Calu3 (cell line): ENCODE measurements at regions not wholly inside any gene's neighbourhood (a gene's known extent, or its start where the extent isn't known, plus 50 kb on each side); places are given as distances from the start of the nearest gene placed in this dataset.

Experiments used
- BruUV-seq: library from RNA; stranded (reverse); fragments of 400-500 nt; replicated peaks from 2 replicates; lab custom pipeline; 2021; lab: Mats Ljungman, UMichigan
- CTCF ChIA-PET: fragments of 300-600 bp; sonication (Branson Sonifier 250); formaldehyde crosslinking; loops from one replicate; lab custom pipeline; 2022; ENCODE audit warnings: antibody characterized with exemption; lab: Charles Lee
- DNase-seq: peaks from one replicate; pipeline ENCODE4 v3.0.0; 2022
- H3K27ac Mint-ChIP-seq: one replicate; pipeline ENCODE4 v1.8.0; 2022; ENCODE audit warnings: mixed read lengths; ENCODE audit not compliant: unreplicated experiment
- H3K27me3 Mint-ChIP-seq: one replicate; pipeline ENCODE4 v1.8.0; 2022; ENCODE audit warnings: mixed read lengths; ENCODE audit not compliant: unreplicated experiment
- H3K36me3 Mint-ChIP-seq: one replicate; pipeline ENCODE4 v1.8.0; 2022; ENCODE audit warnings: mild to moderate bottlenecking, moderate library complexity, mixed read lengths; ENCODE audit not compliant: insufficient read depth, unreplicated experiment
- H3K4me1 Mint-ChIP-seq: one replicate; pipeline ENCODE4 v1.8.0; 2022; ENCODE audit warnings: mild to moderate bottlenecking, low read depth, mixed read lengths; ENCODE audit not compliant: unreplicated experiment
- H3K4me3 Mint-ChIP-seq: one replicate; pipeline ENCODE4 v1.8.0; 2022; ENCODE audit warnings: mild to moderate bottlenecking, low read depth, moderate library complexity, mixed read lengths; ENCODE audit not compliant: unreplicated experiment
- H3K9me3 Mint-ChIP-seq: one replicate; pipeline ENCODE4 v1.8.0; 2022; ENCODE audit warnings: low read depth, mixed read lengths; ENCODE audit not compliant: unreplicated experiment
- intact Hi-C: fragments of 100-400 bp; cut with micrococcal nuclease; formaldehyde crosslinking; loops from one replicate; pipeline ENCODE4 v1.10.0; 2022; ENCODE audit not compliant: unreplicated experiment
- TF ChIP-seq, protein P1 (sequence below): fragments of 200-600 bp; IDR thresholded peaks from one replicate; pipeline ENCODE4 v1.8.0; 2022; ENCODE audit warnings: antibody characterized with exemption; ENCODE audit not compliant: unreplicated experiment

DNA sequence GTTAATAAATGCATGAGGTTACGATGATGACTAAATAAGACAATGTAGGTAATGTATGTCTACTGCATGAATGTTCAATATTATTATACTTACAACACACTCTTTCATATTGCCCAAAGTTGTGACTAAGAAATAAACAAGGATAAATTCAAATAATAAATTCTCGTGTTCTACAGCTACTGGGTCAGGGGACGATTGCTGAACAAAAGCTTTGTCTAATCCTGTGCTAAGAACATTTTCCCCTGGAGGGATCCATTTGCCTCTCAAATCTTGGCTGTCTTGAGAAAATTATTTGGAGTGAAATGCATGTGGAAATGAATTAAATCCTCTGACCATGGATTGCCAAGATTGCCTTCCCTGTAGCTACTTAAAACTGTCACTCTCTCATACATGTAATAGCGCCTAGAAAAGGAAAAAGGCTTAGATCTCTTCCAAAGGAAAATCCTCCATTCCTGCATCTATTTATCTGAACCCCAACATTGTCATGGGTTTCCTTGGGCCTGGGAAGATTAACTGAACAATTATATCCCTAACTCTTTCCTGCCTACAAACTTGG is 893.8 kb upstream of the ACO1 start:
- Mint-ChIP-seq H3K27ac (no peak overlapping the region), H3K4me3 (no peak overlapping the region), H3K4me1 (no peaks in the 10 kb centered on the region), H3K9me3 (no peaks in the 10 kb centered on the region), H3K27me3 (no peaks in the 10 kb centered on the region), H3K36me3 (no peaks in the 10 kb centered on the region)
- CTCF ChIA-PET: no interaction called here
- DNase-seq: no peak
- intact Hi-C loops: no loop called here
- no TSS peak for BruUV-seq
- TF ChIP-seq, protein P1, sequence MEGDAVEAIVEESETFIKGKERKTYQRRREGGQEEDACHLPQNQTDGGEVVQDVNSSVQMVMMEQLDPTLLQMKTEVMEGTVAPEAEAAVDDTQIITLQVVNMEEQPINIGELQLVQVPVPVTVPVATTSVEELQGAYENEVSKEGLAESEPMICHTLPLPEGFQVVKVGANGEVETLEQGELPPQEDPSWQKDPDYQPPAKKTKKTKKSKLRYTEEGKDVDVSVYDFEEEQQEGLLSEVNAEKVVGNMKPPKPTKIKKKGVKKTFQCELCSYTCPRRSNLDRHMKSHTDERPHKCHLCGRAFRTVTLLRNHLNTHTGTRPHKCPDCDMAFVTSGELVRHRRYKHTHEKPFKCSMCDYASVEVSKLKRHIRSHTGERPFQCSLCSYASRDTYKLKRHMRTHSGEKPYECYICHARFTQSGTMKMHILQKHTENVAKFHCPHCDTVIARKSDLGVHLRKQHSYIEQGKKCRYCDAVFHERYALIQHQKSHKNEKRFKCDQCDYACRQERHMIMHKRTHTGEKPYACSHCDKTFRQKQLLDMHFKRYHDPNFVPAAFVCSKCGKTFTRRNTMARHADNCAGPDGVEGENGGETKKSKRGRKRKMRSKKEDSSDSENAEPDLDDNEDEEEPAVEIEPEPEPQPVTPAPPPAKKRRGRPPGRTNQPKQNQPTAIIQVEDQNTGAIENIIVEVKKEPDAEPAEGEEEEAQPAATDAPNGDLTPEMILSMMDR: no peak

DNA sequence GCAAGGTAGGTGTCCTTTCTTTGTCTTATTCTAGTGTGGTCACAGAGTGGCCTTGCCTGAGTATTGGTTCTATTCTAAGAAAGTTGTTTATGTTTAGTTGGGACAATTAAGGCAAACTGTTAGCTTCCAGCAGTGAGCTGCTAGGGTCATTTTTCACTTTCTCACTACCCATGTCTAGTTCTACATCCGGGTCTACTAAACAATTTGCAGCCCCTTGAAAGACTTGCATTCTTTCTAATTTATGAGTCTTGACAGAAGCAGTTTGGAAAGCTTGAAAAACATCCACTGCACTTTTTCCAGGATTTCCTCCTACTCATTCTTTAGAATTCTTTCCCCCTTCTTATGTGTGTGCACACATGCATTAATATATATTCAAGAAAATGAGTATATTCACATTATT is 892.2 kb upstream of the ACO1 start:
- Mint-ChIP-seq H3K4me1 (no peaks in the 10 kb centered on the region), H3K27me3 (no peaks in the 10 kb centered on the region), H3K36me3 (no peaks in the 10 kb centered on the region), H3K27ac (no peak overlapping the region), H3K9me3 (no peaks in the 10 kb centered on the region), H3K4me3 (no peak overlapping the region)
- CTCF ChIA-PET: no interaction called here
- intact Hi-C loops: no loop called here
- DNase-seq: no peak
- TF ChIP-seq, protein P1: no peak
- no TSS peak for BruUV-seq

DNA sequence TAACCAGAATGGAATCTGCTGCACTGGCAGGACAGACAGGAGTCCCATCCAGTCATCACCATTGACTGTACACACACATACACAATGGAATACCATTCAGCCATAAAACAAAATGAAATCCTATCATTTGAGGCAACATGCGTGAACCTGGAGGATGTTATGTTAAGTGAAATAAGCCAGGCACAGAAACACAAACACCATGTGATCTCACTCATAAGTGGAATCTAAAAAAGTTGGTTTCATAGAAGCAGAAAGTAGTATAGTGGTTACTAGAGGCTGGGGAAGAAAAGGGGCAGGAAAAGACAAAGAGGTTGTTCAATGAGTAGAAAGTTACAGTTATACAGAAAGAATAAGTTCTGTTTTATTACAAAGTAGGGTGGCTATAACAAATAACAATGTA is 884.0 kb upstream of the ACO1 start:
- DNase-seq: no peak
- TF ChIP-seq, protein P1: no peak
- Mint-ChIP-seq H3K27ac (no peak overlapping the region), H3K4me3 (no peak overlapping the region), H3K27me3 (no peaks in the 10 kb centered on the region), H3K4me1 (no peaks in the 10 kb centered on the region), H3K9me3 (no peaks in the 10 kb centered on the region), H3K36me3 (no peaks in the 10 kb centered on the region)
- intact Hi-C loops: no loop called here
- CTCF ChIA-PET: no interaction called here
- no TSS peak for BruUV-seq

DNA sequence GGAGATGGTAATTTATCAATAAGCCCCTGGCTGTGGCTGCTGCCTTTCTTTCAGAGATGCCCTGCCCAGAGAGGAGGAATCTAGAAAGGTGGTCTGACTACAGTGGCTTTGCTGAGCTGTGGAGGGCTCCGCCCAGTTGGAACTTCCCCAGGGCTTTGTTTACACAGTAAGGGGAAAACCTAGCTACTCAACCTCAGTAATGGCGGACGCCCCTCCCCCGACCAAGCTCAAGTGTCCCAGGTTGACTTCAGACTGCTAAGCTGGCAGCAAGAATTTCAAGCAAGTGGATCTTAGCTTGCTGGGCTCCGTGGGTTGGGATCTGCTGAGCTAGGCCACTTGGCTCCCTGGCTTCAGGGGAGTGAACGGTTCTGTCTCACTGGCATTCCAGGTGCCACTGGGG is 865.4 kb upstream of the ACO1 start:
- no peaks in the 10 kb centered on the region for H3K4me1 Mint-ChIP-seq
- H3K9me3 Mint-ChIP-seq: peaks cover 8% of the 10 kb centered on the region
- no peak overlapping the region for H3K27ac Mint-ChIP-seq
- H3K27me3 Mint-ChIP-seq: no peaks in the 10 kb centered on the region
- intact Hi-C loops: no loop called here
- H3K4me3 Mint-ChIP-seq: no peak overlapping the region
- TF ChIP-seq, protein P1: no peak
- DNase-seq: peak; percentile 14
- CTCF ChIA-PET: no interaction called here
- no TSS peak for BruUV-seq
- no peaks in the 10 kb centered on the region for H3K36me3 Mint-ChIP-seq
